HG03442 (cell line): ENCODE measurements at regions not wholly inside any gene's neighbourhood (a gene's known extent, or its start where the extent isn't known, plus 50 kb on each side); places are given as distances from the start of the nearest gene placed in this dataset.
"Not testable (repeated sequence)": the region's sequence is repeated elsewhere in the genome, so short reads cannot be mapped to it uniquely, and the experiment has no call there.

ENCODE experiments used
- ATAC-seq: cut with Tn5 transposase; IDR thresholded peaks from one replicate; pipeline ENCODE4 v1.9.1; 2021; ENCODE audit warnings: mild to moderate bottlenecking, moderate library complexity; ENCODE audit not compliant: unreplicated experiment

GRCh38 chr3:110900576-110900975 is 171.0 kb upstream of the NECTIN3 start:
- ATAC-seq: no peak

- no peak for ATAC-seq
Measured at GRCh38 chr3:110901536-110901935, 170.1 kb upstream of the NECTIN3 start.

GRCh38 chr3:110902453-110903085 is 169.0 kb upstream of the NECTIN3 start:
- no peak for ATAC-seq

GRCh38 chr3:110903771-110904519 is 167.7 kb upstream of the NECTIN3 start:
- ATAC-seq: no peak

- no peak for ATAC-seq
Measured at GRCh38 chr3:110904520-110904890, 167.1 kb upstream of the NECTIN3 start.

GRCh38 chr3:110905121-110905520 is 166.5 kb upstream of the NECTIN3 start:
- ATAC-seq: no peak

- ATAC-seq: no peak
Measured at GRCh38 chr3:110909839-110910238, 161.8 kb upstream of the NECTIN3 start.

- no peak for ATAC-seq
Measured at GRCh38 chr3:110910346-110910955, 161.2 kb upstream of the NECTIN3 start.

- no peak for ATAC-seq
Measured at GRCh38 chr3:110918963-110919362, 152.7 kb upstream of the NECTIN3 start.

- no peak for ATAC-seq
Measured at GRCh38 chr3:110925798-110926197, 145.8 kb upstream of the NECTIN3 start.

GRCh38 chr3:110928016-110928662 is 143.5 kb upstream of the NECTIN3 start:
- ATAC-seq: no peak

GRCh38 chr3:110929816-110930215 is 141.8 kb upstream of the NECTIN3 start:
- no peak for ATAC-seq

GRCh38 chr3:110932567-110932966 is 139.0 kb upstream of the NECTIN3 start:
- no peak for ATAC-seq

GRCh38 chr3:110933821-110934426 is 137.7 kb upstream of the NECTIN3 start:
- no peak for ATAC-seq

GRCh38 chr3:110938629-110939028 is 133.0 kb upstream of the NECTIN3 start:
- no peak for ATAC-seq

- ATAC-seq: no peak
Measured at GRCh38 chr3:110940055-110940454, 131.6 kb upstream of the NECTIN3 start.

- ATAC-seq: no peak
Measured at GRCh38 chr3:110944782-110945181, 126.8 kb upstream of the NECTIN3 start.

GRCh38 chr3:110946810-110947209 is 124.8 kb upstream of the NECTIN3 start:
- ATAC-seq: no peak

GRCh38 chr3:110949194-110949593 is 122.4 kb upstream of the NECTIN3 start:
- ATAC-seq: not testable (repeated sequence)

GRCh38 chr3:110955301-110955880 is 116.2 kb upstream of the NECTIN3 start:
- ATAC-seq: no peak

- ATAC-seq: no peak
Measured at GRCh38 chr3:110956081-110956480, 115.5 kb upstream of the NECTIN3 start.
